Progenitor cell of endocrine pancreas (in vitro differentiated cells): ENCODE measurements at regions not wholly inside any gene's neighbourhood (a gene's known extent, or its start where the extent isn't known, plus 50 kb on each side); places are given as distances from the start of the nearest gene placed in this dataset.

ENCODE experiments used
- DNase-seq: peaks from one replicate; pipeline ENCODE4 v3.0.0; 2021; ENCODE audit warnings: low spot score; ENCODE audit not compliant: unreplicated experiment
- H3K27ac Mint-ChIP-seq: 2 replicates; pipeline ENCODE4 v1.8.0; 2021; ENCODE audit warnings: mild to moderate bottlenecking, moderate library complexity, mixed read lengths
- H3K27me3 Mint-ChIP-seq: 2 replicates; pipeline ENCODE4 v1.8.0; 2021; ENCODE audit warnings: mixed read lengths
- H3K36me3 Mint-ChIP-seq: 2 replicates; pipeline ENCODE4 v1.8.0; 2022; ENCODE audit warnings: mixed read lengths; ENCODE audit not compliant: insufficient read depth
- H3K4me1 Mint-ChIP-seq: 2 replicates; pipeline ENCODE4 v1.8.0; 2021; ENCODE audit warnings: low read depth, mixed read lengths
- H3K4me3 Mint-ChIP-seq: 2 replicates; pipeline ENCODE4 v1.8.0; 2021; ENCODE audit warnings: low read depth, mild to moderate bottlenecking, moderate library complexity, mixed read lengths
- H3K9me3 Mint-ChIP-seq: 2 replicates; pipeline ENCODE4 v1.8.0; 2021; ENCODE audit warnings: low read depth, mixed read lengths
- TF ChIP-seq, protein P1 (sequence below): fragments of 200-600 bp; sonication (generic); IDR thresholded peaks from one replicate; pipeline ENCODE4 v1.5.0; 2021; ENCODE audit warnings: antibody characterized with exemption, mild to moderate bottlenecking; ENCODE audit not compliant: unreplicated experiment

- DNase-seq, result no peak
- no peak overlapping the region for H3K4me3 Mint-ChIP-seq
- H3K27ac Mint-ChIP-seq, result no peak overlapping the region
- no peaks in the 10 kb centered on the region for H3K9me3 Mint-ChIP-seq
- H3K36me3 Mint-ChIP-seq, result no peaks in the 10 kb centered on the region
- peaks cover 20% of the 10 kb centered on the region for H3K4me1 Mint-ChIP-seq
- no peaks in the 10 kb centered on the region for H3K27me3 Mint-ChIP-seq
- TF ChIP-seq, protein P1, sequence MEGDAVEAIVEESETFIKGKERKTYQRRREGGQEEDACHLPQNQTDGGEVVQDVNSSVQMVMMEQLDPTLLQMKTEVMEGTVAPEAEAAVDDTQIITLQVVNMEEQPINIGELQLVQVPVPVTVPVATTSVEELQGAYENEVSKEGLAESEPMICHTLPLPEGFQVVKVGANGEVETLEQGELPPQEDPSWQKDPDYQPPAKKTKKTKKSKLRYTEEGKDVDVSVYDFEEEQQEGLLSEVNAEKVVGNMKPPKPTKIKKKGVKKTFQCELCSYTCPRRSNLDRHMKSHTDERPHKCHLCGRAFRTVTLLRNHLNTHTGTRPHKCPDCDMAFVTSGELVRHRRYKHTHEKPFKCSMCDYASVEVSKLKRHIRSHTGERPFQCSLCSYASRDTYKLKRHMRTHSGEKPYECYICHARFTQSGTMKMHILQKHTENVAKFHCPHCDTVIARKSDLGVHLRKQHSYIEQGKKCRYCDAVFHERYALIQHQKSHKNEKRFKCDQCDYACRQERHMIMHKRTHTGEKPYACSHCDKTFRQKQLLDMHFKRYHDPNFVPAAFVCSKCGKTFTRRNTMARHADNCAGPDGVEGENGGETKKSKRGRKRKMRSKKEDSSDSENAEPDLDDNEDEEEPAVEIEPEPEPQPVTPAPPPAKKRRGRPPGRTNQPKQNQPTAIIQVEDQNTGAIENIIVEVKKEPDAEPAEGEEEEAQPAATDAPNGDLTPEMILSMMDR, result no peak
Measured at GRCh38 chr2:60312618-60313017, 240.8 kb downstream of the BCL11A start.

DNA sequence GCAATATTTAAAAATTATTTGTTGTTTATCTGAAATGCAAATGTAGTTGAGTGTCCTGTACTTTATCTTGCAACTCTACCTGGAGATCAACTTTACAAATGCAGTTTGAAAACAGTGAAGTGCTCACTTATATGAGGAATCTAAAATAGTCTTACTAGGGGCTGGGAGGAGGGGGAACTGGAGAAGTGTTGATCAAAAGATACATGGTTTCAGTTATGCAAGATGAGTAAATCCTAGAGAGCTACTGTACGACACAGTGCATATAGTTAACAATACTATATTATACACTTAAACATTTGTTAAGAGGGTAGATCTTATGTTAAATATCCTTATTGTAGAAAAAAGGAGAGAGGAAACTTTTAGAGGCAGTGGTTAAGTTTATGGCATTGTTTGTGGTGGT is 241.9 kb downstream of the BCL11A start:
- no peak overlapping the region for H3K27ac Mint-ChIP-seq
- TF ChIP-seq, protein P1, result no peak
- DNase-seq, result no peak
- H3K4me1 Mint-ChIP-seq, result peaks cover 11% of the 10 kb centered on the region
- no peak overlapping the region for H3K4me3 Mint-ChIP-seq
- H3K9me3 Mint-ChIP-seq, result no peaks in the 10 kb centered on the region
- no peaks in the 10 kb centered on the region for H3K36me3 Mint-ChIP-seq
- peaks cover 6% of the 10 kb centered on the region for H3K27me3 Mint-ChIP-seq

- H3K4me3 Mint-ChIP-seq, result no peak overlapping the region
- peaks cover 8% of the 10 kb centered on the region for H3K27me3 Mint-ChIP-seq
- TF ChIP-seq, protein P1, result no peak
- no peak overlapping the region for H3K27ac Mint-ChIP-seq
- no peak for DNase-seq
- H3K4me1 Mint-ChIP-seq, result peaks cover 3% of the 10 kb centered on the region
- no peaks in the 10 kb centered on the region for H3K9me3 Mint-ChIP-seq
- no peaks in the 10 kb centered on the region for H3K36me3 Mint-ChIP-seq
Measured at GRCh38 chr2:60309941-60310660, 243.4 kb downstream of the BCL11A start.

DNA sequence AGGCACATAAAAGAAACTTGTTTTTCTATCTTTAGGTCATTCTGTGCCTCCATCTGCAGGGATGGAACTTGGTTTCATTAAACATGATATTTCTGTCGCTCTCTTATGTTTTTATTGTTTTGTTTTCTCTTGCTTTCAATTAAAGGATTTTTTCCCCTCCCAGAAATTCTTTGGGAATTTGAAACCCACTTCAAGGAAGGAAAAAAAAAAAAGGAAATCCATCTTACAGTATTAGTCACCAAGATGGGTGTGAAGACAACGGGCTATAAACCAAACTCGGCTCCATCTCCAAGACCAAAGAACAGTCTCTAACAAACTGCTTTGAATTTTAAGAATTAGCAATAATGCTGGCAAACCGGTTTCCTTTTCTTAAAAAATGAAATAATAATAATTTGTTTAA is 244.1 kb downstream of the BCL11A start:
- Mint-ChIP-seq H3K27ac (no peak overlapping the region), H3K27me3 (peaks cover 8% of the 10 kb centered on the region), H3K9me3 (no peaks in the 10 kb centered on the region), H3K4me3 (no peak overlapping the region), H3K4me1 (peaks cover 3% of the 10 kb centered on the region), H3K36me3 (no peaks in the 10 kb centered on the region)
- TF ChIP-seq, protein P1, result no peak
- no peak for DNase-seq

DNA sequence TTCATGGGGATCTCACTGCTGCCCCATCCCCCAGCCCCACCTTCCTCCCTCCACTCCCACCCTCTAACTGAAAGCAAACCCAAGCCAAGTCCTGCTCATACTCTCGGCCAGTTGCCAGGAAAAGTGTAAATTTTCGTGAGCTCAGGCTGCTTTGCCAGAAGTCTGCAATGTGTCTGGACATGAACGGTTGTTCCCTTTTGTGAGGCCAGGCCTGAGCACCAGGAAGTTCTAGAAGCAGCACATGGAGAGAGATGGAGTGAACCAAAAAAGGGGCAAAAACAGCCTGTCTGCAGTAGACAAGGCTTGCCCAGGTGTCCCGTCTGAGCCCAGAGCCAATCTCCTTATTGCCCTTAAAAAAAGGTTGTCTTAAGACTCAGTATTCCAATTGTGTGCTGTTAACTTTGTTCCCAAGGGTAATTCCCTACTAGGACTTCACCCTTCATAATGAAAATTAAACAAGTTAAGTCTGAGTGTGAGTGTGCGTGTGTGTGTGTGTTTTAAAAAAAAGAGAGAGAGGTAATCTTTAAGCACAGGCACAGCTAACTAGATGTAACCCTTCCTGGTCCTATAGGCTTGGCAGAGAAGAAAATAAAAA is 247.1 kb downstream of the BCL11A start:
- Mint-ChIP-seq H3K27ac (no peak overlapping the region), H3K27me3 (peaks cover 8% of the 10 kb centered on the region), H3K36me3 (no peaks in the 10 kb centered on the region), H3K9me3 (no peaks in the 10 kb centered on the region), H3K4me1 (peaks cover 2% of the 10 kb centered on the region), H3K4me3 (no peak overlapping the region)
- TF ChIP-seq, protein P1, result no peak
- DNase-seq, result no peak
